HepG2 (cell line): ENCODE measurements at regions not wholly inside any gene's neighbourhood (a gene's known extent, or its start where the extent isn't known, plus 50 kb on each side); places are given as distances from the start of the nearest gene placed in this dataset.

ENCODE experiments used
- ATAC-seq: fragments of 200-7000 bp; cut with Tn5 transposase; 3 replicates; pipeline ENCODE4 v1.9.1; 2020; ENCODE audit warnings: mild to moderate bottlenecking, moderate library complexity
- BruUV-seq: library from RNA; stranded (reverse); fragments of 400-500 nt; replicated peaks from 2 replicates; lab custom pipeline; 2021; lab: Mats Ljungman, UMichigan
- CTCF ChIA-PET: fragments of 300-600 bp; formaldehyde crosslinking; extraction: SDS; loops from one replicate; lab custom pipeline; 2021; ENCODE audit warnings: low total read pairs, inconsistent platforms, low intra/inter-chr PET ratio; lab: Yijun Ruan, JAX
- POLR2A ChIA-PET: fragments of 350-600 bp; sonication (Branson Sonifier 250); formaldehyde crosslinking; loops from one replicate; lab custom pipeline; 2020; ENCODE audit warnings: antibody characterized with exemption, inconsistent platforms; lab: Yijun Ruan, JAX
- DNase-seq: peaks from one replicate; pipeline ENCODE4 v3.0.0-alpha.2; 2015; ENCODE audit warnings: low spot score
- FAIRE-seq: peaks from 3 replicates; lab custom pipeline; 2011; peaks lifted over from hg19 to GRCh38; lab: Jason Lieb, UNC
- H2AFZ ChIP-seq: one replicate; pipeline ENCODE4 v1.6.1; 2011; ENCODE audit warnings: low read length, inconsistent platforms
- H3K27ac ChIP-seq: fragments of 300-600 bp; 3 replicates; pipeline ENCODE4 v1.8.0; 2011; ENCODE audit warnings: mixed run types, mild to moderate bottlenecking, mixed read lengths, low read length, inconsistent platforms; ENCODE audit not compliant: insufficient read depth; ENCODE audit errors: extremely low read length
- H3K27me3 ChIP-seq, 2 experiments: fragments of 200-600 bp in 1 of 2; 2 replicates in 1 of 2; 3 replicates in 1 of 2; pipeline versions ENCODE4 v1.6.0 to v1.8.0; 2011; ENCODE audit warnings: low read length in 2 of 2, mild to moderate bottlenecking in 2 of 2, moderate library complexity in 2 of 2, inconsistent platforms in 1 of 2; ENCODE audit not compliant: insufficient read depth in 2 of 2, control insufficient read depth in 1 of 2
- H3K36me3 ChIP-seq, 2 experiments: fragments of 200-600 bp in 1 of 2; replicated peaks in 1 of 2; 2 replicates in 1 of 2; 3 replicates in 1 of 2; pipeline versions ENCODE4 v1.5.1 to v1.8.0; 2011; ENCODE audit warnings: low read length in 2 of 2, inconsistent platforms in 1 of 2; ENCODE audit not compliant: insufficient read depth in 2 of 2, control insufficient read depth in 1 of 2
- H3K4me1 ChIP-seq: 2 replicates; pipeline ENCODE4 v1.5.1; 2012; ENCODE audit warnings: low read length, inconsistent platforms; ENCODE audit not compliant: insufficient read depth
- H3K4me2 ChIP-seq: 2 replicates; pipeline ENCODE4 v1.6.0; 2011; ENCODE audit warnings: low read depth, low read length, inconsistent platforms
- H3K4me3 ChIP-seq, 3 experiments: fragments of 200-600 bp in 1 of 3; sonication (generic), shearing (Covaris generic) in 1 of 3; replicated peaks in 1 of 3; 2 replicates each; pipeline ENCODE4 v1.5.1; 2011 to 2016; ENCODE audit warnings: low read length in 3 of 3, inconsistent platforms in 2 of 3, low read depth in 2 of 3, mild to moderate bottlenecking in 2 of 3, control low read depth in 1 of 3, mixed read lengths in 1 of 3; ENCODE audit not compliant: insufficient read depth in 1 of 3
- H3K79me2 ChIP-seq: one replicate; pipeline ENCODE4 v1.6.1; 2011; ENCODE audit warnings: low read length, inconsistent platforms; ENCODE audit not compliant: insufficient read depth
- H3K9ac ChIP-seq: 2 replicates; pipeline ENCODE4 v1.6.0; 2011; ENCODE audit warnings: mild to moderate bottlenecking, low read depth, low read length, inconsistent platforms; ENCODE audit not compliant: insufficient read depth
- H3K9me3 ChIP-seq: 2 replicates; pipeline ENCODE4 v1.5.1; 2012; ENCODE audit warnings: mild to moderate bottlenecking, low read length
- H4K20me1 ChIP-seq: 2 replicates; pipeline ENCODE4 v1.6.0; 2011; ENCODE audit warnings: inconsistent platforms, mild to moderate bottlenecking, low read length, moderate library complexity; ENCODE audit not compliant: insufficient read depth
- KLF9 ChIP-seq: IDR thresholded peaks from 2 replicates; pipeline ENCODE4 v1.6.1; 2016; ENCODE audit warnings: low read depth
- MTERF4 ChIP-seq: sonication (generic); formaldehyde crosslinking; IDR thresholded peaks from 2 replicates; pipeline ENCODE4 v1.8.0; 2023; ENCODE audit warnings: mild to moderate bottlenecking, missing genetic modification reagents
- U2AF1 ChIP-seq: fragments of 200-400 bp; formaldehyde crosslinking; optimal IDR thresholded peaks from 2 replicates; pipeline ENCODE3; 2017; ENCODE audit warnings: mild to moderate bottlenecking, low read depth, low read length
- ZNF143 ChIP-seq: sonication (generic); formaldehyde crosslinking; IDR thresholded peaks from 2 replicates; pipeline ENCODE4 v1.4.0; 2020; ENCODE audit warnings: missing genetic modification reagents
- ZNF672 ChIP-seq: sonication (generic); formaldehyde crosslinking; IDR thresholded peaks from 2 replicates; pipeline ENCODE4 v1.8.1; 2022; ENCODE audit warnings: missing genetic modification reagents
- WGBS: methylation state at CpG from one replicate; pipeline ENCODE4 v1.1.6; 2017; ENCODE audit warnings: low lambda C conversion rate; 5-methylcytosine and 5-hydroxymethylcytosine counted together
- in situ Hi-C: cut with HindIII; loops from 2 replicates; pipeline ENCODE4 v1.10.0; 2017; ENCODE audit warnings: low pct_unique_long_range_greater_than_20kb; ENCODE audit not compliant: extremely low pct_ligation_motif_present
- intact Hi-C: fragments of 100-400 bp; cut with micrococcal nuclease; formaldehyde crosslinking; loops from one replicate; pipeline ENCODE4 v1.10.0; 2022; ENCODE audit not compliant: unreplicated experiment
- TF ChIP-seq, protein P1 (sequence below): sonication (generic); formaldehyde crosslinking; IDR thresholded peaks from 2 replicates; pipeline ENCODE4 v1.5.0; 2020; ENCODE audit warnings: mild to moderate bottlenecking, missing genetic modification reagents, borderline replicate concordance

GRCh38 chr3:157595259-157595658 is 92.0 kb upstream of the VEPH1 start:
- 1% methylated on average over 4 of the region's 5 CpGs for WGBS
- H3K9me3 ChIP-seq = no peaks in the 10 kb centered on the region
- no TSS peak for BruUV-seq
- H3K36me3 ChIP-seq = no peaks in the 10 kb centered on the region
- ChIA-PET CTCF (no interaction called here), POLR2A (no interaction called here)
- H3K27me3 ChIP-seq = peaks cover 0 to 13% of the 10 kb centered on the region in 2 experiments; a peak in 3 of 5 replicates
- intact Hi-C loops = no loop called here
- H2AFZ ChIP-seq = no peak overlapping the region
- in situ Hi-C loops = no loop called here
- no peak overlapping the region for H3K4me3 ChIP-seq
- no peaks in the 10 kb centered on the region for H4K20me1 ChIP-seq
- H3K27ac ChIP-seq = no peak overlapping the region
- no peak overlapping the region for H3K9ac ChIP-seq
- no peaks in the 10 kb centered on the region for H3K79me2 ChIP-seq
- H3K4me1 ChIP-seq = no peaks in the 10 kb centered on the region
- no peak for ATAC-seq
- H3K4me2 ChIP-seq = no peak overlapping the region
- TF ChIP-seq ZNF143 (CRISPR knock-in tag) (no peak), MTERF4 (CRISPR knock-in tag) (no peak), KLF9 (CRISPR knock-in tag) (no peak), U2AF1 (no peak), ZNF672 (CRISPR knock-in tag) (no peak)
- TF ChIP-seq, protein P1, sequence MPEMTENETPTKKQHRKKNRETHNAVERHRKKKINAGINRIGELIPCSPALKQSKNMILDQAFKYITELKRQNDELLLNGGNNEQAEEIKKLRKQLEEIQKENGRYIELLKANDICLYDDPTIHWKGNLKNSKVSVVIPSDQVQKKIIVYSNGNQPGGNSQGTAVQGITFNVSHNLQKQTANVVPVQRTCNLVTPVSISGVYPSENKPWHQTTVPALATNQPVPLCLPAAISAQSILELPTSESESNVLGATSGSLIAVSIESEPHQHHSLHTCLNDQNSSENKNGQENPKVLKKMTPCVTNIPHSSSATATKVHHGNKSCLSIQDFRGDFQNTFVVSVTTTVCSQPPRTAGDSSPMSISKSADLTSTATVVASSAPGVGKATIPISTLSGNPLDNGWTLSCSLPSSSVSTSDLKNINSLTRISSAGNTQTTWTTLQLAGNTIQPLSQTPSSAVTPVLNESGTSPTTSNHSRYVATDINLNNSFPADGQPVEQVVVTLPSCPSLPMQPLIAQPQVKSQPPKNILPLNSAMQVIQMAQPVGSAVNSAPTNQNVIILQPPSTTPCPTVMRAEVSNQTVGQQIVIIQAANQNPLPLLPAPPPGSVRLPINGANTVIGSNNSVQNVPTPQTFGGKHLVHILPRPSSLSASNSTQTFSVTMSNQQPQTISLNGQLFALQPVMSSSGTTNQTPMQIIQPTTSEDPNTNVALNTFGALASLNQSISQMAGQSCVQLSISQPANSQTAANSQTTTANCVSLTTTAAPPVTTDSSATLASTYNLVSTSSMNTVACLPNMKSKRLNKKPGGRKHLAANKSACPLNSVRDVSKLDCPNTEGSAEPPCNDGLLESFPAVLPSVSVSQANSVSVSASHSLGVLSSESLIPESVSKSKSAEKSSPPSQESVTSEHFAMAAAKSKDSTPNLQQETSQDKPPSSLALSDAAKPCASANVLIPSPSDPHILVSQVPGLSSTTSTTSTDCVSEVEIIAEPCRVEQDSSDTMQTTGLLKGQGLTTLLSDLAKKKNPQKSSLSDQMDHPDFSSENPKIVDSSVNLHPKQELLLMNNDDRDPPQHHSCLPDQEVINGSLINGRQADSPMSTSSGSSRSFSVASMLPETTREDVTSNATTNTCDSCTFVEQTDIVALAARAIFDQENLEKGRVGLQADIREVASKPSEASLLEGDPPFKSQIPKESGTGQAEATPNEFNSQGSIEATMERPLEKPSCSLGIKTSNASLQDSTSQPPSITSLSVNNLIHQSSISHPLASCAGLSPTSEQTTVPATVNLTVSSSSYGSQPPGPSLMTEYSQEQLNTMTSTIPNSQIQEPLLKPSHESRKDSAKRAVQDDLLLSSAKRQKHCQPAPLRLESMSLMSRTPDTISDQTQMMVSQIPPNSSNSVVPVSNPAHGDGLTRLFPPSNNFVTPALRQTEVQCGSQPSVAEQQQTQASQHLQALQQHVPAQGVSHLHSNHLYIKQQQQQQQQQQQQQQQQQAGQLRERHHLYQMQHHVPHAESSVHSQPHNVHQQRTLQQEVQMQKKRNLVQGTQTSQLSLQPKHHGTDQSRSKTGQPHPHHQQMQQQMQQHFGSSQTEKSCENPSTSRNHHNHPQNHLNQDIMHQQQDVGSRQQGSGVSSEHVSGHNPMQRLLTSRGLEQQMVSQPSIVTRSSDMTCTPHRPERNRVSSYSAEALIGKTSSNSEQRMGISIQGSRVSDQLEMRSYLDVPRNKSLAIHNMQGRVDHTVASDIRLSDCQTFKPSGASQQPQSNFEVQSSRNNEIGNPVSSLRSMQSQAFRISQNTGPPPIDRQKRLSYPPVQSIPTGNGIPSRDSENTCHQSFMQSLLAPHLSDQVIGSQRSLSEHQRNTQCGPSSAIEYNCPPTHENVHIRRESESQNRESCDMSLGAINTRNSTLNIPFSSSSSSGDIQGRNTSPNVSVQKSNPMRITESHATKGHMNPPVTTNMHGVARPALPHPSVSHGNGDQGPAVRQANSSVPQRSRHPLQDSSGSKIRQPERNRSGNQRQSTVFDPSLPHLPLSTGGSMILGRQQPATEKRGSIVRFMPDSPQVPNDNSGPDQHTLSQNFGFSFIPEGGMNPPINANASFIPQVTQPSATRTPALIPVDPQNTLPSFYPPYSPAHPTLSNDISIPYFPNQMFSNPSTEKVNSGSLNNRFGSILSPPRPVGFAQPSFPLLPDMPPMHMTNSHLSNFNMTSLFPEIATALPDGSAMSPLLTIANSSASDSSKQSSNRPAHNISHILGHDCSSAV (CRISPR knock-in tag) = no peak
- no peak for FAIRE-seq
- no peak for DNase-seq
